ENCODE measurements at regions not wholly inside any gene's neighbourhood (a gene's known extent, or its start where the extent isn't known, plus 50 kb on each side); places are given as distances from the start of the nearest gene placed in this dataset.

- BruUV-seq (replicated peaks), result no TSS peak
- no peak overlapping the region for H3K9ac ChIP-seq (ENCODE audit: insufficient read depth, low read depth, low read length)
- ChIA-PET CTCF (ENCODE audit: low intra/inter-chr PET ratio, low total read pairs) (no interaction called here), POLR2A (no interaction called here)
- H3K4me2 ChIP-seq (ENCODE audit: low read depth, low read length), result no peak overlapping the region
- WGBS (ENCODE audit: low lambda C conversion rate), result 43% methylated on average over 1 of the region's 1 CpG
- in situ Hi-C loops (cut with HindIII; ENCODE audit: extremely low pct_ligation_motif_present, low pct_unique_long_range_greater_than_20kb) (no loop called here), intact Hi-C loops (cut with micrococcal nuclease; ENCODE audit: unreplicated experiment) (loop anchor here (10.0 kb wide), 1 partner anchor 256 kb away; no protein-coding TSS in a partner anchor)
- no peaks in the 10 kb centered on the region for H3K9me3 ChIP-seq (ENCODE audit: low read length)
- DNase-seq (ENCODE audit: low spot score) (no peak), FAIRE-seq (no peak), ATAC-seq (no peak)
- H3K4me1 ChIP-seq (ENCODE audit: insufficient read depth, low read length), result no peaks in the 10 kb centered on the region
- H3K27me3 ChIP-seq (ENCODE audit: control insufficient read depth in 1 of 2, insufficient read depth in 2 of 2, low read length in 2 of 2), result no peaks in the 10 kb centered on the region
- H3K36me3 ChIP-seq (replicated peaks in 1 of 2; ENCODE audit: control insufficient read depth in 1 of 2, insufficient read depth in 2 of 2, low read length in 2 of 2), result no peaks in the 10 kb centered on the region
- H3K4me3 ChIP-seq (replicated peaks in 1 of 3; ENCODE audit: insufficient read depth in 1 of 3, low read depth in 2 of 3, low read length in 3 of 3), result no peak overlapping the region
- H2AFZ ChIP-seq (ENCODE audit: low read length), result no peak overlapping the region
- no peaks in the 10 kb centered on the region for H3K79me2 ChIP-seq (ENCODE audit: insufficient read depth, low read length)
- H3K27ac ChIP-seq (ENCODE audit: extremely low read length, insufficient read depth, low read length), result no peak overlapping the region
- no peaks in the 10 kb centered on the region for H4K20me1 ChIP-seq (ENCODE audit: insufficient read depth, low read length)
- no peak for TF ChIP-seq ZBTB42 (CRISPR knock-in tag; IDR thresholded peaks at IDR 0.05)
- TF ChIP-seq, protein P1, sequence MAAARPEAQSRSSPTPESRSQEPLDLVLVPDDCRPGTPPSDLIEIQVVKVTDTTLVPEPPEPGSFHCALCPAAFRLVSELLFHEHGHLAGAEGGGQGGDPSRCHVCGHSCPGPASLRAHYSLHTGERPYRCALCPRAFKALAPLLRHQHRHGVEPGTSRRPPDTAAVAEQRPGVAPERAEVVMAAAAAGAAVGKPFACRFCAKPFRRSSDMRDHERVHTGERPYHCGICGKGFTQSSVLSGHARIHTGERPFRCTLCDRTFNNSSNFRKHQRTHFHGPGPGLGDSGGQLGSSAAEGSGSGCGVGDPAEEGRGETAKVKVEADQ (CRISPR knock-in tag; IDR thresholded peaks at IDR 0.05; ENCODE audit: borderline replicate concordance), result no peak
- TF ChIP-seq, protein P2, sequence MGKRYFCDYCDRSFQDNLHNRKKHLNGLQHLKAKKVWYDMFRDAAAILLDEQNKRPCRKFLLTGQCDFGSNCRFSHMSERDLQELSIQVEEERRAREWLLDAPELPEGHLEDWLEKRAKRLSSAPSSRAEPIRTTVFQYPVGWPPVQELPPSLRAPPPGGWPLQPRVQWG (CRISPR knock-in tag; IDR thresholded peaks at IDR 0.05; ENCODE audit: borderline replicate concordance, low read depth), result no peak
- no peak for TF ChIP-seq WIZ (CRISPR knock-in tag; IDR thresholded peaks at IDR 0.05)
- TF ChIP-seq SP4 (CRISPR knock-in tag; IDR thresholded peaks at IDR 0.05), result no peak
- TF ChIP-seq, protein P3, sequence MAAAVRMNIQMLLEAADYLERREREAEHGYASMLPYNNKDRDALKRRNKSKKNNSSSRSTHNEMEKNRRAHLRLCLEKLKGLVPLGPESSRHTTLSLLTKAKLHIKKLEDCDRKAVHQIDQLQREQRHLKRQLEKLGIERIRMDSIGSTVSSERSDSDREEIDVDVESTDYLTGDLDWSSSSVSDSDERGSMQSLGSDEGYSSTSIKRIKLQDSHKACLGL (CRISPR knock-in tag; IDR thresholded peaks at IDR 0.05), result no peak
- TF ChIP-seq ZNF580 (CRISPR knock-in tag; IDR thresholded peaks at IDR 0.05; ENCODE audit: borderline replicate concordance, low read depth), result no peak
- TF ChIP-seq ZNF230 (CRISPR knock-in tag; IDR thresholded peaks at IDR 0.05), result no peak
- TF ChIP-seq ZNF556 (CRISPR knock-in tag; IDR thresholded peaks at IDR 0.05; ENCODE audit: borderline replicate concordance), result no peak
- no peak for TF ChIP-seq SMARCC2 (IDR thresholded peaks at IDR 0.05)
- TF ChIP-seq RNF219 (CRISPR knock-in tag; IDR thresholded peaks at IDR 0.05), result no peak
- TF ChIP-seq RFX1 (IDR thresholded peaks at IDR 0.05), result no peak
- TF ChIP-seq TP53 (CRISPR knock-in tag; conservative IDR thresholded peaks at IDR 0.05), result no peak
- TF ChIP-seq, protein P4, sequence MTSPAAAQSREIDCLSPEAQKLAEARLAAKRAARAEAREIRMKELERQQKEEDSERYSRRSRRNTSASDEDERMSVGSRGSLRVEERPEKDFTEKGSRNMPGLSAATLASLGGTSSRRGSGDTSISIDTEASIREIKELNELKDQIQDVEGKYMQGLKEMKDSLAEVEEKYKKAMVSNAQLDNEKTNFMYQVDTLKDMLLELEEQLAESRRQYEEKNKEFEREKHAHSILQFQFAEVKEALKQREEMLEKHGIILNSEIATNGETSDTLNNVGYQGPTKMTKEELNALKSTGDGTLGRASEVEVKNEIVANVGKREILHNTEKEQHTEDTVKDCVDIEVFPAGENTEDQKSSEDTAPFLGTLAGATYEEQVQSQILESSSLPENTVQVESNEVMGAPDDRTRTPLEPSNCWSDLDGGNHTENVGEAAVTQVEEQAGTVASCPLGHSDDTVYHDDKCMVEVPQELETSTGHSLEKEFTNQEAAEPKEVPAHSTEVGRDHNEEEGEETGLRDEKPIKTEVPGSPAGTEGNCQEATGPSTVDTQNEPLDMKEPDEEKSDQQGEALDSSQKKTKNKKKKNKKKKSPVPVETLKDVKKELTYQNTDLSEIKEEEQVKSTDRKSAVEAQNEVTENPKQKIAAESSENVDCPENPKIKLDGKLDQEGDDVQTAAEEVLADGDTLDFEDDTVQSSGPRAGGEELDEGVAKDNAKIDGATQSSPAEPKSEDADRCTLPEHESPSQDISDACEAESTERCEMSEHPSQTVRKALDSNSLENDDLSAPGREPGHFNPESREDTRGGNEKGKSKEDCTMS (CRISPR knock-in tag; conservative IDR thresholded peaks at IDR 0.05), result no peak
- no peak for TF ChIP-seq ZNF207 (IDR thresholded peaks at IDR 0.05; ENCODE audit: borderline replicate concordance)
- no peak for TF ChIP-seq GLMP (CRISPR knock-in tag; IDR thresholded peaks at IDR 0.05; ENCODE audit: borderline replicate concordance)
- no peak for TF ChIP-seq PCBP1 (IDR thresholded peaks at IDR 0.05; ENCODE audit: borderline replicate concordance, low read depth, low read length)
Measured at GRCh38 chr7:91630581-91631380, 249.7 kb downstream of the MTERF1 start.

All from HepG2 (cell line).